Nephron progenitor cell (in vitro differentiated cells): ENCODE measurements at regions not wholly inside any gene's neighbourhood (a gene's known extent, or its start where the extent isn't known, plus 50 kb on each side); places are given as distances from the start of the nearest gene placed in this dataset.

ENCODE experiments used
- DNase-seq: peaks from one replicate; pipeline ENCODE4 v3.0.0; 2021
- H3K27ac Mint-ChIP-seq: 2 replicates; pipeline ENCODE4 v1.8.0; 2021; ENCODE audit warnings: mild to moderate bottlenecking, moderate library complexity, mixed read lengths
- H3K27me3 Mint-ChIP-seq: 2 replicates; pipeline ENCODE4 v1.8.0; 2021; ENCODE audit warnings: mild to moderate bottlenecking, low read depth, mixed read lengths; ENCODE audit not compliant: poor library complexity
- H3K36me3 Mint-ChIP-seq: 2 replicates; pipeline ENCODE4 v1.8.0; 2021; ENCODE audit warnings: low read depth, mixed read lengths
- H3K4me1 Mint-ChIP-seq: 2 replicates; pipeline ENCODE4 v1.8.0; 2021; ENCODE audit warnings: mixed read lengths
- H3K4me3 Mint-ChIP-seq: 2 replicates; pipeline ENCODE4 v1.8.0; 2021; ENCODE audit warnings: mild to moderate bottlenecking, moderate library complexity, mixed read lengths
- H3K9me3 Mint-ChIP-seq: 2 replicates; pipeline ENCODE4 v1.8.0; 2021; ENCODE audit warnings: mild to moderate bottlenecking, moderate library complexity, mixed read lengths
- CTCF ChIP-seq: fragments of 200-600 bp; sonication (generic); IDR thresholded peaks from 2 replicates; pipeline ENCODE4 v1.5.0; 2021; ENCODE audit warnings: antibody characterized with exemption

- no peak for TF ChIP-seq CTCF
- Mint-ChIP-seq H3K4me1 (peaks cover 17% of the 10 kb centered on the region), H3K27me3 (peaks cover 5% of the 10 kb centered on the region), H3K4me3 (no peak overlapping the region), H3K27ac (no peak overlapping the region), H3K9me3 (no peaks in the 10 kb centered on the region), H3K36me3 (no peaks in the 10 kb centered on the region)
- no peak for DNase-seq
Measured at GRCh38 chr17:12523244-12523643, 142.4 kb upstream of the MYOCD start.

- Mint-ChIP-seq H3K9me3 (no peaks in the 10 kb centered on the region), H3K36me3 (no peaks in the 10 kb centered on the region), H3K4me1 (peaks cover 3% of the 10 kb centered on the region), H3K27me3 (no peaks in the 10 kb centered on the region), H3K4me3 (no peak overlapping the region), H3K27ac (no peak overlapping the region)
- DNase-seq: no peak
- TF ChIP-seq CTCF: no peak
Measured at GRCh38 chr17:12528036-12528435, 137.7 kb upstream of the MYOCD start.

GRCh38 chr17:12530161-12530560 lies 135.5 kb upstream of the MYOCD start:
- no peak for TF ChIP-seq CTCF
- no peaks in the 10 kb centered on the region for H3K36me3 Mint-ChIP-seq
- no peak for DNase-seq
- no peaks in the 10 kb centered on the region for H3K9me3 Mint-ChIP-seq
- no peak overlapping the region for H3K4me3 Mint-ChIP-seq
- H3K4me1 Mint-ChIP-seq: no peaks in the 10 kb centered on the region
- H3K27ac Mint-ChIP-seq: no peak overlapping the region
- no peaks in the 10 kb centered on the region for H3K27me3 Mint-ChIP-seq

- peaks cover 6% of the 10 kb centered on the region for H3K27me3 Mint-ChIP-seq
- no peak overlapping the region for H3K27ac Mint-ChIP-seq
- no peaks in the 10 kb centered on the region for H3K9me3 Mint-ChIP-seq
- no peaks in the 10 kb centered on the region for H3K4me1 Mint-ChIP-seq
- no peaks in the 10 kb centered on the region for H3K36me3 Mint-ChIP-seq
- H3K4me3 Mint-ChIP-seq: no peak overlapping the region
- TF ChIP-seq CTCF: no peak
- no peak for DNase-seq
Measured at GRCh38 chr17:12536021-12536420, 129.7 kb upstream of the MYOCD start.

- no peak overlapping the region for H3K27ac Mint-ChIP-seq
- no peak for TF ChIP-seq CTCF
- no peak overlapping the region for H3K4me3 Mint-ChIP-seq
- no peaks in the 10 kb centered on the region for H3K36me3 Mint-ChIP-seq
- no peak for DNase-seq
- no peaks in the 10 kb centered on the region for H3K9me3 Mint-ChIP-seq
- peaks cover 6% of the 10 kb centered on the region for H3K27me3 Mint-ChIP-seq
- no peaks in the 10 kb centered on the region for H3K4me1 Mint-ChIP-seq
Measured at GRCh38 chr17:12536472-12536871, 129.2 kb upstream of the MYOCD start.

- TF ChIP-seq CTCF: no peak
- no peak overlapping the region for H3K27ac Mint-ChIP-seq
- peaks cover 6% of the 10 kb centered on the region for H3K27me3 Mint-ChIP-seq
- no peaks in the 10 kb centered on the region for H3K36me3 Mint-ChIP-seq
- no peaks in the 10 kb centered on the region for H3K4me1 Mint-ChIP-seq
- H3K4me3 Mint-ChIP-seq: no peak overlapping the region
- peaks cover 3% of the 10 kb centered on the region for H3K9me3 Mint-ChIP-seq
- no peak for DNase-seq
Measured at GRCh38 chr17:12537436-12537835, 128.3 kb upstream of the MYOCD start.
